ENCODE measurements at regions not wholly inside any gene's neighbourhood (a gene's known extent, or its start where the extent isn't known, plus 50 kb on each side); places are given as distances from the start of the nearest gene placed in this dataset.

DNA sequence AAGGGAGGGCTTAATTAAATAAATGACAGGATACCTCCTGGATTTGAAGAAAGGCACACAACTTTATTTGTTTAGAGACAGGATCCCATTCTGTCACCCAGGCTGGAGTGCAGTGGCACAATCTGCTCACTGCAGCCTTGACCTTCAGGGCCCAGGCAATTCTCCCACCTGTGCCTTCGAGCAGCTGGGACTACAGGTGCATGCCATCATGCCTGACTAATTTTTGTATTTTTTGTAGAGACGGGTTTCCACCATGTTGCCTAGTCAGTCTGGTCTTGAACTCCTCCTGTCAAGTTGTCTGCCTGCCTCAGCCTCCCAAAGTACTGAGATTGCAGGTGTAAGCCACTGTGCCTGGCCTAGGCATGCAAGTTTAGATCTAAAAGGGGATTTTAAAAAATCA, 272.7 kb upstream of the MBL2 start:
- TF ChIP-seq, protein P1, sequence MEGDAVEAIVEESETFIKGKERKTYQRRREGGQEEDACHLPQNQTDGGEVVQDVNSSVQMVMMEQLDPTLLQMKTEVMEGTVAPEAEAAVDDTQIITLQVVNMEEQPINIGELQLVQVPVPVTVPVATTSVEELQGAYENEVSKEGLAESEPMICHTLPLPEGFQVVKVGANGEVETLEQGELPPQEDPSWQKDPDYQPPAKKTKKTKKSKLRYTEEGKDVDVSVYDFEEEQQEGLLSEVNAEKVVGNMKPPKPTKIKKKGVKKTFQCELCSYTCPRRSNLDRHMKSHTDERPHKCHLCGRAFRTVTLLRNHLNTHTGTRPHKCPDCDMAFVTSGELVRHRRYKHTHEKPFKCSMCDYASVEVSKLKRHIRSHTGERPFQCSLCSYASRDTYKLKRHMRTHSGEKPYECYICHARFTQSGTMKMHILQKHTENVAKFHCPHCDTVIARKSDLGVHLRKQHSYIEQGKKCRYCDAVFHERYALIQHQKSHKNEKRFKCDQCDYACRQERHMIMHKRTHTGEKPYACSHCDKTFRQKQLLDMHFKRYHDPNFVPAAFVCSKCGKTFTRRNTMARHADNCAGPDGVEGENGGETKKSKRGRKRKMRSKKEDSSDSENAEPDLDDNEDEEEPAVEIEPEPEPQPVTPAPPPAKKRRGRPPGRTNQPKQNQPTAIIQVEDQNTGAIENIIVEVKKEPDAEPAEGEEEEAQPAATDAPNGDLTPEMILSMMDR (IDR thresholded peaks at IDR 0.05): no peak
- no peak for TF ChIP-seq POLR2A (IDR thresholded peaks at IDR 0.05)
